ENCODE measurements at regions not wholly inside any gene's neighbourhood (a gene's known extent, or its start where the extent isn't known, plus 50 kb on each side); places are given as distances from the start of the nearest gene placed in this dataset.

DNA sequence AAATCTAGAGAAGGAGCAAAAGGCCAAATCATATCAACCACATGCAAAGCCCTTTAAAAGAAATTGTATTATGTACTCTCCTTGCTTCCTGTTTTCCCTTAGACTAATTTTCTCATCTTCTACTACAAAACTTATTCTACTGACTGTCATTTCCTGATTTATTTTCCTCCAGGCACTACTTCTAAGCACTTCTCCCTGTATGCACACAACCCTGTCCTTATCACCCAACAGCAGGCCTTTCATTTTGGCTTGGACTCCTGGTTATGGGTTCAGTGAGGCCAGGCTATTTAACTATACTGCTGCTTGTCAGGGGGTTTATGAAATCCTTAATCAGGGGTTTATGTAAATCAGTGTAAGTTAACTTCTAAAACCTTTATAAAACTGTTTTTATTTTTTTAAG is 205.1 kb upstream of the FAM98A start:
- no peaks in the 10 kb centered on the region for H3K36me3 ChIP-seq (ENCODE audit: low read length)
- no peak overlapping the region for H3K4me2 ChIP-seq (ENCODE audit: low read depth, low read length, poor library complexity, severe bottlenecking)
- no peaks in the 10 kb centered on the region for H3K27me3 ChIP-seq (ENCODE audit: low read length)
- H2AFZ ChIP-seq (ENCODE audit: low read depth, low read length, severe bottlenecking), result no peak overlapping the region
- H3K79me2 ChIP-seq (ENCODE audit: insufficient read depth, low read length), result no peaks in the 10 kb centered on the region
- no peaks in the 10 kb centered on the region for H4K20me1 ChIP-seq (ENCODE audit: low read depth, low read length)
- H3F3A ChIP-seq (ENCODE audit: insufficient read depth), result no peaks in the 10 kb centered on the region
- no peak overlapping the region for H3K27ac ChIP-seq (ENCODE audit: low read depth, low read length)
- TF ChIP-seq EZH2phosphoT487 (conservative IDR thresholded peaks at IDR 0.05; ENCODE audit: low read length) (no peak), CTCF (IDR thresholded peaks at IDR 0.05; ENCODE audit: insufficient read depth, low read length, poor library complexity, severe bottlenecking) (no peak)
- no peak overlapping the region for H3K9ac ChIP-seq (ENCODE audit: low read length)
- H3K4me3 ChIP-seq (ENCODE audit: insufficient read depth, low read length, poor library complexity, severe bottlenecking), result no peak overlapping the region
- H3K9me3 ChIP-seq (ENCODE audit: insufficient read depth, low read length), result no peaks in the 10 kb centered on the region
- H3K9me2 ChIP-seq (replicated peaks; ENCODE audit: insufficient read depth, low read length), result no peaks in the 10 kb centered on the region

- no peaks in the 10 kb centered on the region for H3K36me3 ChIP-seq (ENCODE audit: low read length)
- no peaks in the 10 kb centered on the region for H3K79me2 ChIP-seq (ENCODE audit: insufficient read depth, low read length)
- H3K9me2 ChIP-seq (replicated peaks; ENCODE audit: insufficient read depth, low read length), result no peaks in the 10 kb centered on the region
- H3F3A ChIP-seq (ENCODE audit: insufficient read depth), result no peaks in the 10 kb centered on the region
- no peak overlapping the region for H2AFZ ChIP-seq (ENCODE audit: low read depth, low read length, severe bottlenecking)
- H3K27ac ChIP-seq (ENCODE audit: low read depth, low read length), result no peak overlapping the region
- H3K9me3 ChIP-seq (ENCODE audit: insufficient read depth, low read length), result no peaks in the 10 kb centered on the region
- no peak overlapping the region for H3K4me3 ChIP-seq (ENCODE audit: insufficient read depth, low read length, poor library complexity, severe bottlenecking)
- H3K4me2 ChIP-seq (ENCODE audit: low read depth, low read length, poor library complexity, severe bottlenecking), result no peak overlapping the region
- H4K20me1 ChIP-seq (ENCODE audit: low read depth, low read length), result no peaks in the 10 kb centered on the region
- no peak overlapping the region for H3K9ac ChIP-seq (ENCODE audit: low read length)
- no peaks in the 10 kb centered on the region for H3K27me3 ChIP-seq (ENCODE audit: low read length)
- TF ChIP-seq CTCF (IDR thresholded peaks at IDR 0.05; ENCODE audit: insufficient read depth, low read length, poor library complexity, severe bottlenecking) (no peak), EZH2phosphoT487 (conservative IDR thresholded peaks at IDR 0.05; ENCODE audit: low read length) (no peak)
These were observed 197.4 kb upstream of the FAM98A start for GRCh38 chr2:33796511-33796910.

GRCh38 chr2:33791625-33792024 is 192.5 kb upstream of the FAM98A start:
- Histone ChIP-seq H3K9ac (ENCODE audit: low read length) (no peak overlapping the region), H3K4me2 (ENCODE audit: low read depth, low read length, poor library complexity, severe bottlenecking) (no peak overlapping the region), H3K27ac (ENCODE audit: low read depth, low read length) (no peak overlapping the region), H3K9me2 (replicated peaks; ENCODE audit: insufficient read depth, low read length) (no peaks in the 10 kb centered on the region), H3K4me3 (ENCODE audit: insufficient read depth, low read length, poor library complexity, severe bottlenecking) (no peak overlapping the region), H3K36me3 (ENCODE audit: low read length) (no peaks in the 10 kb centered on the region), H3K79me2 (ENCODE audit: insufficient read depth, low read length) (no peaks in the 10 kb centered on the region), H3K9me3 (ENCODE audit: insufficient read depth, low read length) (no peaks in the 10 kb centered on the region), H4K20me1 (ENCODE audit: low read depth, low read length) (no peaks in the 10 kb centered on the region), H3K27me3 (ENCODE audit: low read length) (no peaks in the 10 kb centered on the region), H3F3A (ENCODE audit: insufficient read depth) (no peaks in the 10 kb centered on the region), H2AFZ (ENCODE audit: low read depth, low read length, severe bottlenecking) (no peak overlapping the region)
- TF ChIP-seq CTCF (IDR thresholded peaks at IDR 0.05; ENCODE audit: insufficient read depth, low read length, poor library complexity, severe bottlenecking) (no peak), EZH2phosphoT487 (conservative IDR thresholded peaks at IDR 0.05; ENCODE audit: low read length) (no peak)

DNA sequence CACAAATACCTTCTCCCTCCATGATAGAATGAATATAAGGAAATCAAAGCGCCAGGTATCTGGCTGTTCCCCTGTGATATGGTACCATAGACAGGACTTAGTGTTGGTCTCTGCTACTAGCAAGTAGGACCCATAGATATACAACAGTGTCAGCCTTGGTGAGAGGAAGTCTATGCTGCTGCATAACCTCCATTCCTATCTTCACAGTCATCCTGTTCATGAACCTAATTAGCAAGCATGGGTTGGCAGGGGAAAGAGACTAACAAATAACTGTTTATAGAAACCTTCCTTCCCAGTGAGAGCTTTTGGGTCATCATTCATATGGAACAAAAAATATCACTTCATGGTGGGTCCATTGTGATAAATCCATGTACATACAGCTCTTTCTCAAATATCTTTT is 188.9 kb upstream of the FAM98A start:
- Histone ChIP-seq H3K9ac (ENCODE audit: low read length) (no peak overlapping the region), H3K4me2 (ENCODE audit: low read depth, low read length, poor library complexity, severe bottlenecking) (no peak overlapping the region), H3K79me2 (ENCODE audit: insufficient read depth, low read length) (no peaks in the 10 kb centered on the region), H3K4me3 (ENCODE audit: insufficient read depth, low read length, poor library complexity, severe bottlenecking) (no peak overlapping the region), H2AFZ (ENCODE audit: low read depth, low read length, severe bottlenecking) (no peak overlapping the region), H4K20me1 (ENCODE audit: low read depth, low read length) (no peaks in the 10 kb centered on the region), H3K27me3 (ENCODE audit: low read length) (no peaks in the 10 kb centered on the region), H3F3A (ENCODE audit: insufficient read depth) (no peaks in the 10 kb centered on the region), H3K9me2 (replicated peaks; ENCODE audit: insufficient read depth, low read length) (no peaks in the 10 kb centered on the region), H3K9me3 (ENCODE audit: insufficient read depth, low read length) (no peaks in the 10 kb centered on the region), H3K36me3 (ENCODE audit: low read length) (no peaks in the 10 kb centered on the region), H3K27ac (ENCODE audit: low read depth, low read length) (no peak overlapping the region)
- no peak for TF ChIP-seq EZH2phosphoT487 (conservative IDR thresholded peaks at IDR 0.05; ENCODE audit: low read length)
- TF ChIP-seq CTCF (IDR thresholded peaks at IDR 0.05; ENCODE audit: insufficient read depth, low read length, poor library complexity, severe bottlenecking), result no peak

Data from SU-DHL-6 (cell line).